ENCODE measurements at regions not wholly inside any gene's neighbourhood (a gene's known extent, or its start where the extent isn't known, plus 50 kb on each side); places are given as distances from the start of the nearest gene placed in this dataset.

- no peak for TF ChIP-seq CTCF (IDR thresholded peaks at IDR 0.05; ENCODE audit: low read depth, low read length)
- no peak for TF ChIP-seq EZH2phosphoT487 (IDR thresholded peaks at IDR 0.05; ENCODE audit: low read depth)
Observed at GRCh38 chr20:24745617-24746350, 203.3 kb upstream of the CST7 start.

All from OCI-LY3 (cell line).